ENCODE measurements at regions not wholly inside any gene's neighbourhood (a gene's known extent, or its start where the extent isn't known, plus 50 kb on each side); places are given as distances from the start of the nearest gene placed in this dataset.

- no peak overlapping the region for H4K5ac ChIP-seq (ENCODE audit: insufficient read length, low read depth, low read length)
- H3K36me3 ChIP-seq (ENCODE audit: control insufficient read depth in 2 of 4, insufficient read depth in 4 of 4, low read length in 3 of 4), result no peaks in the 10 kb centered on the region
- H4K91ac ChIP-seq (replicated peaks; ENCODE audit: insufficient read length, low read length), result no peak overlapping the region
- no peaks in the 10 kb centered on the region for H4K20me1 ChIP-seq (replicated peaks in 1 of 2; ENCODE audit: control insufficient read depth in 1 of 2, insufficient read depth in 2 of 2, low read length in 2 of 2)
- POLR2A ChIA-PET (ENCODE audit: partially characterized antibody), result no interaction called here
- no peak overlapping the region for H3K23ac ChIP-seq (ENCODE audit: insufficient read length)
- no peaks in the 10 kb centered on the region for H3K9me3 ChIP-seq (ENCODE audit: insufficient read depth in 2 of 2, low read depth in 1 of 2, low read length in 1 of 2)
- FAIRE-seq (no peak), DNase-seq (ENCODE audit: low read depth in 1 of 2, low spot score in 2 of 2) (no peak)
- no peak overlapping the region for H2BK5ac ChIP-seq (ENCODE audit: low read depth, low read length)
- H2BK120ac ChIP-seq (replicated peaks; ENCODE audit: low read depth, low read length), result no peak overlapping the region
- no peaks in the 10 kb centered on the region for H3K23me2 ChIP-seq (ENCODE audit: low read depth, low read length)
- no peak overlapping the region for H3K18ac ChIP-seq (ENCODE audit: extremely low read depth, low read length)
- H3K79me2 ChIP-seq (ENCODE audit: control insufficient read depth in 1 of 2, insufficient read depth in 2 of 2, low read length in 2 of 2), result no peaks in the 10 kb centered on the region
- TF ChIP-seq CHD1 (IDR thresholded peaks at IDR 0.05; ENCODE audit: low read depth, low read length) (no peak), NANOG (IDR thresholded peaks at IDR 0.05; ENCODE audit: insufficient read depth, low read depth, low read length, poor library complexity, severe bottlenecking) (no peak), POLR2AphosphoS5 (IDR thresholded peaks at IDR 0.05; ENCODE audit: low read depth, low read length) (no peak), TAF7 (optimal IDR thresholded peaks at IDR 0.05; ENCODE audit: borderline replicate concordance, low read depth, low read length) (no peak), CTBP2 (IDR thresholded peaks at IDR 0.05; ENCODE audit: borderline replicate concordance, insufficient read depth, insufficient read length, low read length) (no peak), RXRA (IDR thresholded peaks at IDR 0.05; ENCODE audit: insufficient read depth, low read depth, low read length) (no peak), SRF (IDR thresholded peaks at IDR 0.05; ENCODE audit: low read depth, low read length) (no peak), TAF1 (IDR thresholded peaks at IDR 0.05; ENCODE audit: low read depth, low read length) (no peak), USF2 (IDR thresholded peaks at IDR 0.05; ENCODE audit: low read length) (no peak)
- no peak overlapping the region for H3K14ac ChIP-seq (ENCODE audit: insufficient read length)
- no peak overlapping the region for H3K4me3 ChIP-seq (ENCODE audit: extremely low read depth in 1 of 4, insufficient read depth in 2 of 4, low read depth in 3 of 4, low read length in 4 of 4)
- H2BK15ac ChIP-seq (ENCODE audit: low read length), result no peak overlapping the region
- CTCF ChIA-PET (ENCODE audit: partially characterized antibody), result no interaction called here
- 81% methylated on average over 4 of the region's 4 CpGs; no CpG with 5 or more reads in 1 of the 2 experiments for WGBS, 2 experiments (ENCODE audit: extremely low coverage in 1 of 2, insufficient coverage in 1 of 2, insufficient read length in 1 of 2, insufficient replicate concordance in 2 of 2, low coverage in 1 of 2, low lambda C conversion rate in 2 of 2, missing lambda C conversion rate in 1 of 2)
- H3K4me2 ChIP-seq (ENCODE audit: insufficient read depth in 1 of 2, low read depth in 2 of 2, low read length in 2 of 2), result no peak overlapping the region
- no peak overlapping the region for H3K9ac ChIP-seq (replicated peaks in 1 of 4; ENCODE audit: extremely low read depth in 1 of 4, low read depth in 3 of 4, low read length in 3 of 4)
- H4K8ac ChIP-seq (ENCODE audit: extremely low read depth, insufficient read depth, low read length), result no peak overlapping the region
- no peak overlapping the region for H2BK12ac ChIP-seq (ENCODE audit: low read depth, low read length)
- H3K4me1 ChIP-seq (replicated peaks in 1 of 4; ENCODE audit: control insufficient read depth in 3 of 4, insufficient read depth in 4 of 4, low read length in 3 of 4), result peaks cover 0 to 8% (median 2%) of the 10 kb centered on the region in 4 experiments; a peak in 2 of 7 replicates
- H3K56ac ChIP-seq (replicated peaks; ENCODE audit: insufficient read length, low read depth, low read length), result no peak overlapping the region
- no peaks in the 10 kb centered on the region for H3K27me3 ChIP-seq (replicated peaks in 1 of 4; ENCODE audit: control insufficient read depth in 3 of 4, extremely low read depth in 1 of 4, insufficient read depth in 3 of 4, low read length in 3 of 4)
- H3K4ac ChIP-seq (replicated peaks; ENCODE audit: insufficient read length, low read depth, low read length), result no peak overlapping the region
- H2AK5ac ChIP-seq (ENCODE audit: low read depth, low read length), result no peak overlapping the region
- no peak overlapping the region for H2AFZ ChIP-seq (ENCODE audit: low read length)
- H3K79me1 ChIP-seq (ENCODE audit: low read depth, low read length), result no peaks in the 10 kb centered on the region
- no peak overlapping the region for H2BK20ac ChIP-seq (ENCODE audit: low read length)
- H3K27ac ChIP-seq (ENCODE audit: low read depth, low read length), result no peak overlapping the region
Observed at GRCh38 chr18:6570581-6571238, 156.0 kb upstream of the L3MBTL4 start.
